ENCODE measurements at regions not wholly inside any gene's neighbourhood (a gene's known extent, or its start where the extent isn't known, plus 50 kb on each side); places are given as distances from the start of the nearest gene placed in this dataset.

- no peak for TF ChIP-seq CTCF (conservative IDR thresholded peaks at IDR 0.05)
- no peak for TF ChIP-seq ZFX (IDR thresholded peaks at IDR 0.05)
Measured at GRCh38 chr12:111240374-111240773, 128.5 kb downstream of the PHETA1 start.
